Left lung (tissue), 4 donors: ENCODE measurements at regions not wholly inside any gene's neighbourhood (a gene's known extent, or its start where the extent isn't known, plus 50 kb on each side); places are given as distances from the start of the nearest gene placed in this dataset.

Experiments used
- ATAC-seq: fragments of 200-7000 bp; cut with Tn5 transposase; one replicate; pipeline ENCODE4 v1.9.1; 2020; ENCODE audit warnings: moderate library complexity
- DNase-seq, 4 donors: peaks; one replicate each; pipeline ENCODE4 v3.0.0-alpha.2; 2013 to 2020
- H3K27ac ChIP-seq, 2 donors: fragments of 200-600 bp; sonication (generic) in 1 of 2; one replicate each; pipeline versions ENCODE4 v1.5.0 to v1.8.0; 2020 to 2021
- H3K27me3 ChIP-seq, 2 donors: fragments of 200-600 bp; sonication (generic) in 1 of 2; one replicate each; pipeline versions ENCODE4 v1.5.0 to v1.8.0; 2020 to 2021
- H3K36me3 ChIP-seq, 2 donors: fragments of 200-600 bp; sonication (generic) in 1 of 2; one replicate each; pipeline versions ENCODE4 v1.5.0 to v1.8.0; 2020 to 2021
- H3K4me1 ChIP-seq, 2 donors: fragments of 200-600 bp; one replicate each; pipeline ENCODE4 v1.8.0; 2021
- H3K4me3 ChIP-seq, 2 donors: fragments of 200-600 bp; sonication (generic) in 1 of 2; one replicate each; pipeline versions ENCODE4 v1.5.0 to v1.8.0; 2020 to 2021; ENCODE audit warnings: mild to moderate bottlenecking in 1 of 2
- H3K9me3 ChIP-seq, 2 donors: fragments of 200-600 bp; sonication (generic) in 1 of 2; one replicate each; pipeline versions ENCODE4 v1.5.0 to v1.8.0; 2020 to 2021
- CTCF ChIP-seq, 2 donors: fragments of 200-600 bp; sonication (generic) in 1 of 2; IDR thresholded peaks; one replicate each; pipeline versions ENCODE4 v1.5.0 to v1.8.0; 2021; ENCODE audit warnings: antibody characterized with exemption in 2 of 2
- intact Hi-C, 2 donors: fragments of 100-400 bp; cut with DNase I; formaldehyde crosslinking; loops; one replicate each; pipeline versions ENCODE4 v1.11.2 to v1.14.2; 2022
- donor health status: DM: no; HTN: yes; CAD: no.
- donor health status: DM: no; HTN: no; CAD: no.

DNA sequence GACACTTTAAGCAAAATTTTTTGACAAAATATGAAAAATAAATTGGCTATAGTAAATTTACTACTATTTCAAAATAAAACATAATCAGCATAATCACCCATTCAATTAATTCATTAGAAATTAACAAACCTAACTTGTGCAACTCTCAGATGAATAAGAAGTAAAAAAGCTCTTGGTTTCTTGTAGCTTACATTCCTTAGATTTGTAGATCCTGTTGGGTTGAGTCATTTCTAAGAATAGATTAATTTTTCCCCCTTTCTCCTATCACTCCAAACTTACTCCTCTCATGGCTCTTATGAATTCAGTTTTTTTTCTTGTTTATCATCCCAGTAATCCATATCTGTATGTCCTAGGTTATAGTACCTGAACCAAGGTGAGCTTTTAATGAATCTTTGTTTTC lies 230.9 kb upstream of the LRIG3 start:
- Histone ChIP-seq H3K4me3 (no peak overlapping the region), H3K36me3 (no peaks in the 10 kb centered on the region), H3K27me3 (no peaks in the 10 kb centered on the region), H3K4me1 (no peaks in the 10 kb centered on the region), H3K9me3 (peaks cover 0 to under 1% of the 10 kb centered on the region in 2 donors), H3K27ac (no peak overlapping the region)
- ATAC-seq: no peak
- DNase-seq: no peak
- TF ChIP-seq CTCF (IDR thresholded peaks at IDR 0.05): no peak
- intact Hi-C loops: loop anchor here in 1 of 2 donors (5.0 kb wide), 1 partner anchor 39 kb away; no protein-coding TSS in a partner anchor

DNA sequence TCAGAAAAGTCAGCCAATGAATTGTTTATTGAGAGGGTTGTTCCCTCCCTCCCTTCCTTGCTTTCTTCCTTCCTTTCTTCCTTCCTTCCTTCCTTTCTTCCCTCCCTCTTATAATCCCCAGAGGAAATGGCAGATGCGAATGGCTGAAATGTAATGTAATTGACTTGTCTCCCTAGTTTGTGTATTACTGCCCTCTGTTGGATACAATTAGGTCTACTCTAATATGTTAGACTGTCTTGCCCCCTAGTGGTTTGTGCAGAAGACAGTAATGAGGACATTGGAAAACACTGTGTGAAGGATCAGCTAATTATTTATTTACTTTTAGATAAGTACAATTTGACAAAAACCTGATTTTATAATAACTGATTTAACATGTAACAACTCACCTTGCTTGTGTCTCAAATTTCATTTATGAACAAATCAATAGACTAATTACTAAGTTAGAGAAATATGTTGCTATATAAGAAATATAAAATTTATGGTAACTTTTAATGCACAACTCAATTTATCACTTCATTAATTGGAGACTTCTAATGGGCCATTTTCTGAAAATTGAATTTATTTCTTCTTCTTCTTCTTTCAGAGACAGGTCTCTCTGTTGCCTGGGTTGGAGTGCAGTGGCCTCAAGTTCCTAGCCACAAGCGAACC lies 229.8 kb upstream of the LRIG3 start:
- TF ChIP-seq CTCF (IDR thresholded peaks at IDR 0.05): peak; percentile 61 to 94
- intact Hi-C loops: loop anchor here in 1 of 2 donors (5.0 kb wide), 1 partner anchor 38 kb away; no protein-coding TSS in a partner anchor
- Histone ChIP-seq H3K36me3 (no peaks in the 10 kb centered on the region), H3K4me1 (no peaks in the 10 kb centered on the region), H3K9me3 (no peaks in the 10 kb centered on the region), H3K27ac (no peak overlapping the region), H3K27me3 (no peaks in the 10 kb centered on the region), H3K4me3 (no peak overlapping the region)
- peak; percentile 99 for ATAC-seq
- DNase-seq: peak in 2 of 4 donors; percentile 56 to 82

GRCh38 chr12:59147791-59148190 lies 227.5 kb upstream of the LRIG3 start:
- H3K4me1 ChIP-seq: no peaks in the 10 kb centered on the region
- intact Hi-C loops: no loop called here
- no peaks in the 10 kb centered on the region for H3K9me3 ChIP-seq
- no peak overlapping the region for H3K4me3 ChIP-seq
- ATAC-seq: no peak
- no peak for TF ChIP-seq CTCF (IDR thresholded peaks at IDR 0.05)
- no peaks in the 10 kb centered on the region for H3K36me3 ChIP-seq
- DNase-seq: no peak
- no peak overlapping the region for H3K27ac ChIP-seq
- no peaks in the 10 kb centered on the region for H3K27me3 ChIP-seq

DNA sequence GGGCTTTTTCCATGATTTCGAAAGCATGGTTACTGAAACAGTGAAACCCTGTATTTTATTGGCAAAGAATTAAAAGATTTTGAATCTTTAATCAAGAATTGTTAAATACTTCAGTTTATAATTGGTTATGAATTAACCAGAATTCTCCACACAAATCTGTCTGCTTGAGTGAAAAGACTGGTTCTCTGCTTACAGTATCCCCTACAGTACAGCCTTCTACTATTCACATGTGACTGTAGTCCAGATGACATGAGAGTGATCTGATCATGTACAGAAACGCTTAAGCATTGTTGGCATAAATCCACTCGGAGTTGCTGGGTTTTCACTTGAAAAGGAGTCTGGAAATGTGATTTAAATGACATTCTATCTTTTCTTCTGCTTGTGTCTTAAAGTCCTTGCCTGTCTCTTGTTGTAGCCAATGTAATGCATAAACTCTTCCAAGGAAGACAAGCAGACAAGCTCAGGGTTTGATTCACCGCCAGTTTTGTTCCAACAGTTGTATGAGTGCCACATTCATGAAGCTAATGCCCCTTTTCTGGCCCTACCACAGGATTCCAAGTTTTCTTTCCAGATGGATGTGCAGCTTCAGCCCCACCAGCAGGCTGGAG lies 222.0 kb upstream of the LRIG3 start:
- Histone ChIP-seq H3K36me3 (no peaks in the 10 kb centered on the region), H3K4me3 (no peak overlapping the region), H3K4me1 (no peaks in the 10 kb centered on the region), H3K27me3 (no peaks in the 10 kb centered on the region), H3K27ac (no peak overlapping the region), H3K9me3 (no peaks in the 10 kb centered on the region)
- TF ChIP-seq CTCF (IDR thresholded peaks at IDR 0.05): no peak
- intact Hi-C loops: no loop called here
- ATAC-seq (no peak), DNase-seq (peak in 2 of 4 donors; percentile 29 to 45)

GRCh38 chr12:59134750-59135149 lies 214.4 kb upstream of the LRIG3 start:
- no peak for TF ChIP-seq CTCF (IDR thresholded peaks at IDR 0.05)
- Histone ChIP-seq H3K9me3 (no peaks in the 10 kb centered on the region), H3K27me3 (no peaks in the 10 kb centered on the region), H3K4me3 (no peak overlapping the region), H3K27ac (no peak overlapping the region), H3K36me3 (no peaks in the 10 kb centered on the region), H3K4me1 (no peaks in the 10 kb centered on the region)
- intact Hi-C loops: no loop called here
- DNase-seq: peak in 1 of 4 donors; percentile 36
- no peak for ATAC-seq
